H1 (cell line): ENCODE measurements at regions not wholly inside any gene's neighbourhood (a gene's known extent, or its start where the extent isn't known, plus 50 kb on each side); places are given as distances from the start of the nearest gene placed in this dataset.

Experiments
- CTCF ChIA-PET: fragments of 300-600 bp; sonication (Branson Sonifier 250); formaldehyde crosslinking; loops from one replicate; lab custom pipeline; 2021; ENCODE audit not compliant: partially characterized antibody; lab: Charles Lee
- POLR2A ChIA-PET: fragments of 300-600 bp; sonication (Branson Sonifier 250); formaldehyde crosslinking; loops from one replicate; lab custom pipeline; 2021; ENCODE audit warnings: inconsistent platforms; ENCODE audit not compliant: partially characterized antibody; lab: Charles Lee
- DNase-seq, 2 experiments: peaks; one replicate each; pipeline versions ENCODE4 v3.0.0 to v3.0.0-alpha.2; 2010 to 2022; ENCODE audit warnings: low spot score in 2 of 2, low read depth in 1 of 2, mixed read lengths in 1 of 2
- FAIRE-seq: peaks from 2 replicates; lab custom pipeline; 2011; peaks lifted over from hg19 to GRCh38; lab: Jason Lieb, UNC
- H2AFZ ChIP-seq: 2 replicates; pipeline ENCODE4 v1.8.1; 2012; ENCODE audit warnings: low read length, inconsistent platforms
- H2AK5ac ChIP-seq: 2 replicates; pipeline ENCODE4 v1.6.1; 2013; ENCODE audit warnings: low read depth, low read length
- H2BK120ac ChIP-seq: replicated peaks from 2 replicates; pipeline ENCODE3; 2013; ENCODE audit warnings: low read depth, low read length, inconsistent platforms
- H2BK12ac ChIP-seq: 2 replicates; pipeline ENCODE4 v1.6.1; 2013; ENCODE audit warnings: low read depth, low read length
- H2BK15ac ChIP-seq: 2 replicates; pipeline ENCODE4 v1.6.1; 2013; ENCODE audit warnings: low read length
- H2BK20ac ChIP-seq: 2 replicates; pipeline ENCODE4 v1.6.1; 2013; ENCODE audit warnings: low read length
- H2BK5ac ChIP-seq: 2 replicates; pipeline ENCODE4 v1.6.1; 2013; ENCODE audit warnings: low read depth, low read length
- H3K14ac ChIP-seq: 2 replicates; pipeline ENCODE4 v1.6.1; 2013; ENCODE audit warnings: inconsistent platforms; ENCODE audit not compliant: insufficient read length
- H3K18ac ChIP-seq: 2 replicates; pipeline ENCODE4 v1.6.1; 2013; ENCODE audit warnings: low read length; ENCODE audit errors: extremely low read depth
- H3K23ac ChIP-seq: 2 replicates; pipeline ENCODE4 v1.6.1; 2013; ENCODE audit warnings: inconsistent platforms; ENCODE audit not compliant: insufficient read length
- H3K23me2 ChIP-seq: 2 replicates; pipeline ENCODE4 v1.6.1; 2013; ENCODE audit warnings: low read depth, low read length
- H3K27ac ChIP-seq: 2 replicates; pipeline ENCODE4 v1.6.1; 2011; ENCODE audit warnings: low read depth, low read length, inconsistent platforms
- H3K27me3 ChIP-seq, 4 experiments: replicated peaks in 1 of 4; 1 replicate in 1 of 4; 2 replicates in 3 of 4; pipeline versions ENCODE4 v1.6.1 to v1.8.1; 2011 to 2013; ENCODE audit warnings: low read length in 3 of 4, mild to moderate bottlenecking in 3 of 4, inconsistent platforms in 2 of 4, mixed read lengths in 2 of 4, moderate library complexity in 1 of 4; ENCODE audit not compliant: control insufficient read depth in 3 of 4, insufficient read depth in 3 of 4; ENCODE audit errors: extremely low read depth in 1 of 4
- H3K36me3 ChIP-seq, 4 experiments: 2 replicates each; pipeline versions ENCODE4 v1.6.1 to v1.8.1; 2011 to 2013; ENCODE audit warnings: mild to moderate bottlenecking in 4 of 4, low read length in 3 of 4, moderate library complexity in 2 of 4, control low read depth in 1 of 4, inconsistent platforms in 1 of 4; ENCODE audit not compliant: insufficient read depth in 4 of 4, control insufficient read depth in 2 of 4
- H3K4ac ChIP-seq: replicated peaks from 2 replicates; pipeline ENCODE3; 2013; ENCODE audit warnings: low read length, low read depth, mixed read lengths, inconsistent platforms; ENCODE audit not compliant: insufficient read length
- H3K4me1 ChIP-seq, 4 experiments: replicated peaks in 1 of 4; 1 replicate in 1 of 4; 2 replicates in 3 of 4; pipeline versions ENCODE4 v1.6.1 to v1.8.1; 2011 to 2013; ENCODE audit warnings: low read length in 3 of 4, inconsistent platforms in 2 of 4, mixed read lengths in 1 of 4; ENCODE audit not compliant: insufficient read depth in 4 of 4, control insufficient read depth in 3 of 4
- H3K4me2 ChIP-seq, 2 experiments: 2 replicates each; pipeline versions ENCODE4 v1.6.1 to v1.8.1; 2011 to 2013; ENCODE audit warnings: low read depth in 2 of 2, low read length in 2 of 2, control low read depth in 1 of 2, inconsistent platforms in 1 of 2, mild to moderate bottlenecking in 1 of 2; ENCODE audit not compliant: insufficient read depth in 1 of 2
- H3K4me3 ChIP-seq, 4 experiments: fragments of 200-600, 300-600 bp in 1 of 4; sonication (generic), shearing (Covaris generic), sonication (Bioruptor Twin) in 1 of 4; 2 replicates each; pipeline versions ENCODE4 v1.5.1 to v1.8.1; 2011 to 2016; ENCODE audit warnings: low read length in 4 of 4, low read depth in 3 of 4, control low read depth in 2 of 4, inconsistent platforms in 2 of 4, mild to moderate bottlenecking in 2 of 4, mixed read lengths in 1 of 4, moderate library complexity in 1 of 4; ENCODE audit not compliant: insufficient read depth in 2 of 4; ENCODE audit errors: extremely low read depth in 1 of 4
- H3K56ac ChIP-seq: replicated peaks from 2 replicates; pipeline ENCODE3; 2013; ENCODE audit warnings: low read depth, mild to moderate bottlenecking, mixed read lengths, low read length, inconsistent platforms; ENCODE audit not compliant: insufficient read length
- H3K79me1 ChIP-seq: 2 replicates; pipeline ENCODE4 v1.6.1; 2013; ENCODE audit warnings: low read depth, low read length, control low read depth
- H3K79me2 ChIP-seq, 2 experiments: 2 replicates each; pipeline versions ENCODE4 v1.6.1 to v1.8.1; 2012 to 2013; ENCODE audit warnings: low read length in 2 of 2, mild to moderate bottlenecking in 2 of 2, inconsistent platforms in 1 of 2; ENCODE audit not compliant: insufficient read depth in 2 of 2, control insufficient read depth in 1 of 2
- H3K9ac ChIP-seq, 4 experiments: replicated peaks in 1 of 4; 1 replicate in 1 of 4; 2 replicates in 3 of 4; pipeline versions ENCODE4 v1.6.1 to v1.8.1; 2011 to 2013; ENCODE audit warnings: low read depth in 3 of 4, low read length in 3 of 4, control low read depth in 2 of 4, mild to moderate bottlenecking in 2 of 4, moderate library complexity in 2 of 4, inconsistent platforms in 1 of 4; ENCODE audit errors: extremely low read depth in 1 of 4
- H3K9me3 ChIP-seq, 2 experiments: 2 replicates each; pipeline versions ENCODE4 v1.6.1 to v1.8.1; 2012 to 2013; ENCODE audit warnings: mild to moderate bottlenecking in 2 of 2, moderate library complexity in 2 of 2, control low read depth in 1 of 2, inconsistent platforms in 1 of 2, low read depth in 1 of 2, low read length in 1 of 2, mixed read lengths in 1 of 2; ENCODE audit not compliant: insufficient read depth in 2 of 2
- H4K20me1 ChIP-seq, 2 experiments: replicated peaks in 1 of 2; 2 replicates each; pipeline versions ENCODE3 to v1.8.1; 2011 to 2013; ENCODE audit warnings: inconsistent platforms in 2 of 2, low read length in 2 of 2, mild to moderate bottlenecking in 1 of 2; ENCODE audit not compliant: insufficient read depth in 2 of 2, control insufficient read depth in 1 of 2
- H4K5ac ChIP-seq: 2 replicates; pipeline ENCODE4 v1.6.1; 2013; ENCODE audit warnings: low read length, low read depth, mixed read lengths, inconsistent platforms; ENCODE audit not compliant: insufficient read length
- H4K8ac ChIP-seq: 2 replicates; pipeline ENCODE4 v1.8.0; 2013; ENCODE audit warnings: mild to moderate bottlenecking, moderate library complexity, low read length, inconsistent platforms; ENCODE audit not compliant: insufficient read depth; ENCODE audit errors: extremely low read depth
- H4K91ac ChIP-seq: replicated peaks from 2 replicates; pipeline ENCODE3; 2013; ENCODE audit warnings: low read length, mixed read lengths, inconsistent platforms; ENCODE audit not compliant: insufficient read length
- ASH2L ChIP-seq: fragments of 200-600, 300-600 bp; sonication (generic); IDR thresholded peaks from one replicate; pipeline ENCODE4 v1.7.1; 2017; ENCODE audit warnings: low read length
- BCL11A ChIP-seq, 2 experiments: IDR thresholded peaks; one replicate each; pipeline ENCODE4 v1.6.1; 2011; ENCODE audit warnings: low read depth in 2 of 2, low read length in 2 of 2, mild to moderate bottlenecking in 2 of 2
- CHD1 ChIP-seq: IDR thresholded peaks from 2 replicates; pipeline ENCODE4 v1.6.1; 2012; ENCODE audit warnings: low read depth, low read length, improper control_type of control experiment
- EZH2 ChIP-seq: fragments of 200-600 bp; sonication (generic); IDR thresholded peaks from 2 replicates; pipeline ENCODE4 v1.7.1; 2012; ENCODE audit warnings: low read depth, mild to moderate bottlenecking, moderate library complexity, low read length, inconsistent platforms; ENCODE audit not compliant: severe bottlenecking
- HDAC6 ChIP-seq: IDR thresholded peaks from one replicate; pipeline ENCODE4 v1.7.1; 2012; ENCODE audit warnings: low read depth, mild to moderate bottlenecking, inconsistent platforms, low read length, moderate library complexity
- JUND ChIP-seq: IDR thresholded peaks from 2 replicates; pipeline ENCODE4 v1.6.1; 2011; ENCODE audit warnings: mild to moderate bottlenecking, improper control_type of control experiment, low read length
- NRF1 ChIP-seq: IDR thresholded peaks from 2 replicates; pipeline ENCODE4 v1.6.1; 2011; ENCODE audit warnings: mild to moderate bottlenecking, low read depth, low read length, improper control_type of control experiment
- RXRA ChIP-seq: IDR thresholded peaks from 2 replicates; pipeline ENCODE4 v1.6.1; 2011; ENCODE audit warnings: low read depth, mild to moderate bottlenecking, low read length, moderate library complexity; ENCODE audit not compliant: insufficient read depth

GRCh38 chr3:3907023-3907422, 107.8 kb downstream of the LRRN1 start:
- no peak overlapping the region for H2BK120ac ChIP-seq
- no peaks in the 10 kb centered on the region for H3K79me2 ChIP-seq
- H2BK15ac ChIP-seq = no peak overlapping the region
- H3K9me3 ChIP-seq = peaks cover 0 to 4% of the 10 kb centered on the region in 2 experiments; a peak in 1 of 4 replicates
- no peak overlapping the region for H4K8ac ChIP-seq
- no peaks in the 10 kb centered on the region for H4K20me1 ChIP-seq
- POLR2A ChIA-PET = interaction anchor here (0.5 kb wide), 1 partner anchor 106 kb away, joined by 3 read pairs; no protein-coding TSS in a partner anchor
- no peaks in the 10 kb centered on the region for H3K23me2 ChIP-seq
- no peak overlapping the region for H3K23ac ChIP-seq
- H3K27me3 ChIP-seq = no peaks in the 10 kb centered on the region
- no peak for TF ChIP-seq HDAC6
- TF ChIP-seq NRF1 = no peak
- TF ChIP-seq JUND = no peak
- no peak for TF ChIP-seq ASH2L
- TF ChIP-seq RXRA = no peak
- TF ChIP-seq EZH2 = no peak
- TF ChIP-seq BCL11A (IDR thresholded peaks at IDR 0.05; ENCODE audit: low read depth in 2 of 2, low read length in 2 of 2) = no peak
- TF ChIP-seq CHD1 = no peak
- no peak overlapping the region for H3K27ac ChIP-seq
- H3K4me1 ChIP-seq = 0 out of 7 replicates have a peak, but pooled peaks cover 0 to 2% (median 0%) of the 10 kb centered on the region in 4 experiments
- no peak overlapping the region for H2BK5ac ChIP-seq
- H3K56ac ChIP-seq = no peak overlapping the region
- CTCF ChIA-PET = no interaction called here
- H3K79me1 ChIP-seq = no peaks in the 10 kb centered on the region
- no peak overlapping the region for H4K91ac ChIP-seq
- no peak overlapping the region for H2BK20ac ChIP-seq
- H4K5ac ChIP-seq = no peak overlapping the region
- FAIRE-seq (no peak), DNase-seq (no peak)
- no peak overlapping the region for H3K4me3 ChIP-seq
- H2BK12ac ChIP-seq = no peak overlapping the region
- no peak overlapping the region for H3K14ac ChIP-seq
- no peak overlapping the region for H3K4ac ChIP-seq
- no peak overlapping the region for H3K4me2 ChIP-seq
- H2AFZ ChIP-seq = no peak overlapping the region
- H2AK5ac ChIP-seq = no peak overlapping the region
- no peak overlapping the region for H3K9ac ChIP-seq
- no peaks in the 10 kb centered on the region for H3K36me3 ChIP-seq
- H3K18ac ChIP-seq = no peak overlapping the region
